ENCODE measurements at regions not wholly inside any gene's neighbourhood (a gene's known extent, or its start where the extent isn't known, plus 50 kb on each side); places are given as distances from the start of the nearest gene placed in this dataset.

- DNase-seq, result no peak
These were observed 136.5 kb downstream of the DSEL start for GRCh38 chr18:67379981-67380380.

- no peak for DNase-seq
These were observed 140.1 kb downstream of the DSEL start for GRCh38 chr18:67376372-67376771.

- no peak for DNase-seq
These were observed 142.9 kb downstream of the DSEL start for GRCh38 chr18:67373636-67374035.

- DNase-seq, result no peak
These were observed 149.0 kb downstream of the DSEL start for GRCh38 chr18:67367540-67367939.

GRCh38 chr18:67363694-67364093 lies 152.8 kb downstream of the DSEL start:
- DNase-seq, result no peak

- DNase-seq, result no peak
These were observed 153.6 kb downstream of the DSEL start for GRCh38 chr18:67362906-67363305.

- DNase-seq, result no peak
These were observed 156.4 kb downstream of the DSEL start for GRCh38 chr18:67359873-67360838.

GRCh38 chr18:67358947-67359346 lies 157.6 kb downstream of the DSEL start:
- no peak for DNase-seq

- no peak for DNase-seq
These were observed 161.8 kb downstream of the DSEL start for GRCh38 chr18:67354692-67355091.

GRCh38 chr18:67354091-67354490 lies 162.4 kb downstream of the DSEL start:
- DNase-seq, result no peak

- DNase-seq, result no peak
These were observed 169.1 kb downstream of the DSEL start for GRCh38 chr18:67347438-67347837.

GRCh38 chr18:67342159-67342558 lies 174.4 kb downstream of the DSEL start:
- no peak for DNase-seq

- no peak for DNase-seq
These were observed 178.8 kb downstream of the DSEL start for GRCh38 chr18:67337696-67338095.

GRCh38 chr18:67331857-67332256 lies 184.7 kb downstream of the DSEL start:
- DNase-seq, result no peak

- DNase-seq, result no peak
These were observed 197.4 kb downstream of the DSEL start for GRCh38 chr18:67319109-67319508.

GRCh38 chr18:67318651-67319050 lies 197.9 kb downstream of the DSEL start:
- DNase-seq, result no peak

GRCh38 chr18:67310826-67311225 lies 205.7 kb downstream of the DSEL start:
- no peak for DNase-seq

- no peak for DNase-seq
These were observed 207.7 kb downstream of the DSEL start for GRCh38 chr18:67308819-67309218.

- no peak for DNase-seq
These were observed 211.1 kb downstream of the DSEL start for GRCh38 chr18:67305466-67305865.

- DNase-seq, result no peak
These were observed 214.5 kb downstream of the DSEL start for GRCh38 chr18:67302043-67302442.

GRCh38 chr18:67301592-67301991 lies 214.9 kb downstream of the DSEL start:
- no peak for DNase-seq

GRCh38 chr18:67300498-67300897 lies 216.0 kb downstream of the DSEL start:
- DNase-seq, result peak; percentile 23

- no peak for DNase-seq
These were observed 223.7 kb downstream of the DSEL start for GRCh38 chr18:67292814-67293213.

- DNase-seq, result no peak
These were observed 226.1 kb downstream of the DSEL start for GRCh38 chr18:67290421-67290820.

GRCh38 chr18:67285583-67285982 lies 230.9 kb downstream of the DSEL start:
- DNase-seq, result no peak
